Ectodermal cell (in vitro differentiated cells): ENCODE measurements at regions not wholly inside any gene's neighbourhood (a gene's known extent, or its start where the extent isn't known, plus 50 kb on each side); places are given as distances from the start of the nearest gene placed in this dataset.

Source experiments
- H3K27ac ChIP-seq: 2 replicates; pipeline ENCODE4 v1.7.0; 2013; ENCODE audit warnings: mild to moderate bottlenecking, low read depth, low read length; ENCODE audit not compliant: insufficient read depth, poor library complexity, severe bottlenecking
- H3K27me3 ChIP-seq: 2 replicates; pipeline ENCODE4 v1.7.0; 2013; ENCODE audit warnings: mild to moderate bottlenecking, low read length; ENCODE audit not compliant: insufficient read depth, control insufficient read depth, poor library complexity, severe bottlenecking
- H3K36me3 ChIP-seq: one replicate; pipeline ENCODE4 v1.7.0; 2013; ENCODE audit warnings: low read length; ENCODE audit not compliant: control insufficient read depth, insufficient read depth
- H3K4me1 ChIP-seq: one replicate; pipeline ENCODE4 v1.7.0; 2013; ENCODE audit warnings: low read length; ENCODE audit not compliant: control insufficient read depth, insufficient read depth
- H3K4me3 ChIP-seq: 2 replicates; pipeline ENCODE4 v1.7.0; 2013; ENCODE audit warnings: low read depth, low read length, control low read depth; ENCODE audit not compliant: insufficient read depth
- H3K9me3 ChIP-seq: 2 replicates; pipeline ENCODE4 v1.7.0; 2013; ENCODE audit warnings: mild to moderate bottlenecking, low read length, moderate library complexity; ENCODE audit not compliant: control insufficient read depth
- WGBS, 2 experiments: methylation state at CpG; one replicate each; pipeline ENCODE4 v1.1.7; 2013; ENCODE audit warnings: missing lambda C conversion rate in 2 of 2; 5-methylcytosine and 5-hydroxymethylcytosine counted together

- H3K27me3 ChIP-seq: no peaks in the 10 kb centered on the region
- no peaks in the 10 kb centered on the region for H3K36me3 ChIP-seq
- 94 to 95% methylated on average over 7 of the region's 7 CpGs for WGBS, 2 experiments
Measured at GRCh38 chr5:114957384-114957783, 212.3 kb downstream of the TRIM36 start.

GRCh38 chr5:114953565-114953964, 216.1 kb downstream of the TRIM36 start:
- no peaks in the 10 kb centered on the region for H3K36me3 ChIP-seq
- whole genome bisulfite sequencing, 2 experiments: 93% methylated on average over 2 of the region's 2 CpGs; no CpG with 5 or more reads in 1 of the 2 experiments
- H3K9me3 ChIP-seq: no peaks in the 10 kb centered on the region
- H3K4me3 ChIP-seq: no peak overlapping the region
- no peaks in the 10 kb centered on the region for H3K27me3 ChIP-seq
- H3K4me1 ChIP-seq: no peaks in the 10 kb centered on the region
- H3K27ac ChIP-seq: no peak overlapping the region

More at GRCh38 chr5:114957384-114957783, 212.3 kb downstream of the TRIM36 start:
- Histone ChIP-seq H3K27ac (no peak overlapping the region), H3K9me3 (no peaks in the 10 kb centered on the region), H3K4me1 (no peaks in the 10 kb centered on the region), H3K4me3 (no peak overlapping the region)

GRCh38 chr5:114952876-114953275, 216.8 kb downstream of the TRIM36 start:
- Histone ChIP-seq H3K27ac (no peak overlapping the region), H3K4me1 (no peaks in the 10 kb centered on the region), H3K9me3 (no peaks in the 10 kb centered on the region), H3K27me3 (no peaks in the 10 kb centered on the region), H3K4me3 (no peak overlapping the region), H3K36me3 (no peaks in the 10 kb centered on the region)
- WGBS, 2 experiments: 71% methylated on average over 5 of the region's 5 CpGs

- H3K4me1 ChIP-seq: no peaks in the 10 kb centered on the region
Measured at GRCh38 chr5:114949756-114950155, 220.0 kb downstream of the TRIM36 start.

GRCh38 chr5:114948986-114949621, 220.6 kb downstream of the TRIM36 start:
- Histone ChIP-seq H3K36me3 (no peaks in the 10 kb centered on the region), H3K4me3 (no peak overlapping the region), H3K27ac (no peak overlapping the region), H3K27me3 (no peaks in the 10 kb centered on the region), H3K9me3 (no peaks in the 10 kb centered on the region), H3K4me1 (no peaks in the 10 kb centered on the region)
- WGBS, 2 experiments: 93% methylated on average over 3 of the region's 3 CpGs

More at GRCh38 chr5:114949756-114950155, 220.0 kb downstream of the TRIM36 start:
- no peaks in the 10 kb centered on the region for H3K9me3 ChIP-seq
- no peak overlapping the region for H3K4me3 ChIP-seq
- H3K36me3 ChIP-seq: no peaks in the 10 kb centered on the region
- H3K27ac ChIP-seq: no peak overlapping the region
- no peaks in the 10 kb centered on the region for H3K27me3 ChIP-seq

GRCh38 chr5:114948363-114948762, 221.3 kb downstream of the TRIM36 start:
- Histone ChIP-seq H3K4me3 (no peak overlapping the region), H3K27ac (no peak overlapping the region), H3K27me3 (no peaks in the 10 kb centered on the region), H3K9me3 (no peaks in the 10 kb centered on the region), H3K4me1 (no peaks in the 10 kb centered on the region), H3K36me3 (no peaks in the 10 kb centered on the region)
- WGBS, 2 experiments: 94 to 97% methylated on average over 2 of the region's 2 CpGs

GRCh38 chr5:114940709-114941108, 229.0 kb downstream of the TRIM36 start:
- Histone ChIP-seq H3K36me3 (no peaks in the 10 kb centered on the region), H3K27me3 (no peaks in the 10 kb centered on the region), H3K27ac (no peak overlapping the region), H3K4me1 (no peaks in the 10 kb centered on the region), H3K4me3 (no peak overlapping the region), H3K9me3 (no peaks in the 10 kb centered on the region)
- no CpG with 5 or more reads among the region's 1 CpG for WGBS, 2 experiments

- H3K9me3 ChIP-seq: no peaks in the 10 kb centered on the region
- H3K27ac ChIP-seq: no peak overlapping the region
- no peaks in the 10 kb centered on the region for H3K4me1 ChIP-seq
Measured at GRCh38 chr5:114935490-114935889, 234.2 kb downstream of the TRIM36 start.

GRCh38 chr5:114928644-114929462, 240.9 kb downstream of the TRIM36 start:
- H3K9me3 ChIP-seq: no peaks in the 10 kb centered on the region
- no peak overlapping the region for H3K4me3 ChIP-seq
- no peak overlapping the region for H3K27ac ChIP-seq
- H3K4me1 ChIP-seq: no peaks in the 10 kb centered on the region
- H3K36me3 ChIP-seq: no peaks in the 10 kb centered on the region
- H3K27me3 ChIP-seq: no peaks in the 10 kb centered on the region
- 92 to 93% methylated on average over 26 to 27 of the region's 32 CpGs for WGBS, 2 experiments

More at GRCh38 chr5:114935490-114935889, 234.2 kb downstream of the TRIM36 start:
- no peaks in the 10 kb centered on the region for H3K36me3 ChIP-seq
- H3K27me3 ChIP-seq: no peaks in the 10 kb centered on the region
- no peak overlapping the region for H3K4me3 ChIP-seq

- Histone ChIP-seq H3K36me3 (no peaks in the 10 kb centered on the region), H3K4me3 (no peak overlapping the region), H3K4me1 (no peaks in the 10 kb centered on the region), H3K27ac (no peak overlapping the region), H3K27me3 (no peaks in the 10 kb centered on the region), H3K9me3 (no peaks in the 10 kb centered on the region)
- 92 to 100% methylated on average over 4 of the region's 4 CpGs for WGBS, 2 experiments
Measured at GRCh38 chr5:114924769-114925168, 244.9 kb downstream of the TRIM36 start.
